ENCODE measurements at regions not wholly inside any gene's neighbourhood (a gene's known extent, or its start where the extent isn't known, plus 50 kb on each side); places are given as distances from the start of the nearest gene placed in this dataset.
"Not testable (repeated sequence)": the region's sequence is repeated elsewhere in the genome, so short reads cannot be mapped to it uniquely, and the experiment has no call there.

GRCh38 chr13:111630406-111630805 lies 310.0 kb downstream of the TEX29 start:
- Histone ChIP-seq H3K9me3 (no peaks in the 10 kb centered on the region), H3K36me3 (ENCODE audit: low read depth) (no peaks in the 10 kb centered on the region), H3K4me3 (no peak overlapping the region), H3K4me1 (ENCODE audit: low read depth) (no peaks in the 10 kb centered on the region)
- no peak for TF ChIP-seq CTCF (IDR thresholded peaks at IDR 0.05)
- intact Hi-C loops (cut with DNase I, micrococcal nuclease): no loop called here
- ATAC-seq (no peak), DNase-seq (no peak)

GRCh38 chr13:111631271-111631670 lies 310.8 kb downstream of the TEX29 start:
- ATAC-seq; H3K9me3 ChIP-seq; DNase-seq; H3K4me3 ChIP-seq; intact Hi-C loops (cut with DNase I, micrococcal nuclease); H3K4me1 ChIP-seq (ENCODE audit: low read depth); H3K36me3 ChIP-seq (ENCODE audit: low read depth): not testable (repeated sequence)

- H3K9me3 ChIP-seq: no peaks in the 10 kb centered on the region
- ATAC-seq (peak; percentile 51), DNase-seq (no peak)
- no peak for TF ChIP-seq CTCF (IDR thresholded peaks at IDR 0.05)
- H3K4me3 ChIP-seq: no peak overlapping the region
- no peaks in the 10 kb centered on the region for H3K36me3 ChIP-seq (ENCODE audit: low read depth)
- H3K4me1 ChIP-seq (ENCODE audit: low read depth): no peaks in the 10 kb centered on the region
- intact Hi-C loops (cut with DNase I, micrococcal nuclease): no loop called here
Observed at GRCh38 chr13:111632906-111633305, 312.5 kb downstream of the TEX29 start.

- no peaks in the 10 kb centered on the region for H3K36me3 ChIP-seq (ENCODE audit: low read depth)
- intact Hi-C loops (cut with DNase I, micrococcal nuclease): no loop called here
- no peak overlapping the region for H3K4me3 ChIP-seq
- DNase-seq: no peak
- no peak for TF ChIP-seq CTCF (IDR thresholded peaks at IDR 0.05)
- H3K4me1 ChIP-seq (ENCODE audit: low read depth): no peaks in the 10 kb centered on the region
- H3K9me3 ChIP-seq: no peaks in the 10 kb centered on the region
- no peak for ATAC-seq
Observed at GRCh38 chr13:111633401-111633800, 313.0 kb downstream of the TEX29 start.

- DNase-seq: no peak
- no peak for ATAC-seq
- no peaks in the 10 kb centered on the region for H3K9me3 ChIP-seq
- H3K36me3 ChIP-seq (ENCODE audit: low read depth): no peaks in the 10 kb centered on the region
- no peak for TF ChIP-seq CTCF (IDR thresholded peaks at IDR 0.05)
- H3K4me3 ChIP-seq: no peak overlapping the region
- no peaks in the 10 kb centered on the region for H3K4me1 ChIP-seq (ENCODE audit: low read depth)
- intact Hi-C loops (cut with DNase I, micrococcal nuclease): no loop called here
Observed at GRCh38 chr13:111634410-111634809, 314.0 kb downstream of the TEX29 start.

- no peak for ATAC-seq
- no peak overlapping the region for H3K4me3 ChIP-seq
- intact Hi-C loops (cut with DNase I, micrococcal nuclease): no loop called here
Observed at GRCh38 chr13:111636271-111636670, 315.8 kb downstream of the TEX29 start.

More at GRCh38 chr13:111636271-111636670, 315.8 kb downstream of the TEX29 start:
- Histone ChIP-seq H3K36me3 (ENCODE audit: low read depth) (no peaks in the 10 kb centered on the region), H3K9me3 (no peaks in the 10 kb centered on the region), H3K4me1 (ENCODE audit: low read depth) (no peaks in the 10 kb centered on the region)
- TF ChIP-seq CTCF (IDR thresholded peaks at IDR 0.05): no peak
- no peak for DNase-seq

Data from mucosa of descending colon (tissue), 3 donors.